ENCODE measurements at regions not wholly inside any gene's neighbourhood (a gene's known extent, or its start where the extent isn't known, plus 50 kb on each side); places are given as distances from the start of the nearest gene placed in this dataset.

GRCh38 chr2:189933041-189933440 is 129.5 kb downstream of the MSTN start:
- Histone ChIP-seq H3K27ac (ENCODE audit: low read depth, low read length) (peak overlapping the region; percentile 74), H3K4me2 (ENCODE audit: insufficient read depth, low read length) (no peak overlapping the region), H3K27me3 (ENCODE audit: insufficient read depth, low read length) (no peaks in the 10 kb centered on the region), H3K4me1 (ENCODE audit: insufficient read depth, low read length) (peaks cover 16% of the 10 kb centered on the region), H4K20me1 (ENCODE audit: insufficient read depth, low read length) (no peaks in the 10 kb centered on the region), H3K79me2 (ENCODE audit: insufficient read depth, low read length) (no peaks in the 10 kb centered on the region), H3K4me3 (ENCODE audit: insufficient read depth, low read length) (no peak overlapping the region), H3K9me3 (ENCODE audit: low read depth, low read length) (no peaks in the 10 kb centered on the region), H2AFZ (ENCODE audit: low read length) (no peak overlapping the region), H3K36me3 (ENCODE audit: insufficient read depth, low read length) (no peaks in the 10 kb centered on the region)
- peak; percentile 41 for DNase-seq (ENCODE audit: insufficient read length, low spot score, missing footprints)
- TF ChIP-seq, protein P1, sequence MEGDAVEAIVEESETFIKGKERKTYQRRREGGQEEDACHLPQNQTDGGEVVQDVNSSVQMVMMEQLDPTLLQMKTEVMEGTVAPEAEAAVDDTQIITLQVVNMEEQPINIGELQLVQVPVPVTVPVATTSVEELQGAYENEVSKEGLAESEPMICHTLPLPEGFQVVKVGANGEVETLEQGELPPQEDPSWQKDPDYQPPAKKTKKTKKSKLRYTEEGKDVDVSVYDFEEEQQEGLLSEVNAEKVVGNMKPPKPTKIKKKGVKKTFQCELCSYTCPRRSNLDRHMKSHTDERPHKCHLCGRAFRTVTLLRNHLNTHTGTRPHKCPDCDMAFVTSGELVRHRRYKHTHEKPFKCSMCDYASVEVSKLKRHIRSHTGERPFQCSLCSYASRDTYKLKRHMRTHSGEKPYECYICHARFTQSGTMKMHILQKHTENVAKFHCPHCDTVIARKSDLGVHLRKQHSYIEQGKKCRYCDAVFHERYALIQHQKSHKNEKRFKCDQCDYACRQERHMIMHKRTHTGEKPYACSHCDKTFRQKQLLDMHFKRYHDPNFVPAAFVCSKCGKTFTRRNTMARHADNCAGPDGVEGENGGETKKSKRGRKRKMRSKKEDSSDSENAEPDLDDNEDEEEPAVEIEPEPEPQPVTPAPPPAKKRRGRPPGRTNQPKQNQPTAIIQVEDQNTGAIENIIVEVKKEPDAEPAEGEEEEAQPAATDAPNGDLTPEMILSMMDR (IDR thresholded peaks at IDR 0.05; ENCODE audit: extremely low read depth, low read depth, low read length), result no peak

DNA sequence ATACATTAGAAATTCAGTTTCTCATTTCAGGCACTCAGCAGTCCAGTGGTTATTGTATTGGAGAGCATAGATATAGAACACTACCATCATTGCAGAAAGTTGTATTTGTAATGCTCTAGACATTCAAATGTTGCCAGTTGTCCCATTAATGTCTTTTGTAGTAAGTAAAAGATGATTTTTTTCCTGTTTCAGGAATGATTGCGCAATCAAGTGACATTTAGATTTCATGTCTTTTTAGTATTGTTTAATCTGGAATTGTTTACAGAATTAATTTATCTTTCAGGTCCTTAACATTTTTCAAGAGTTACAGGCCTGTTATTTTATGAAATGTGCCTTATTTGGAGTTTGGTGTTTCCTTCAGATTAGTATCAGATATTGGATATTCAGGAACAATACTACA is 134.7 kb downstream of the MSTN start:
- no peaks in the 10 kb centered on the region for H3K36me3 ChIP-seq (ENCODE audit: insufficient read depth, low read length)
- no peaks in the 10 kb centered on the region for H3K79me2 ChIP-seq (ENCODE audit: insufficient read depth, low read length)
- H3K9me3 ChIP-seq (ENCODE audit: low read depth, low read length), result no peaks in the 10 kb centered on the region
- no peak overlapping the region for H3K4me3 ChIP-seq (ENCODE audit: insufficient read depth, low read length)
- no peaks in the 10 kb centered on the region for H3K4me1 ChIP-seq (ENCODE audit: insufficient read depth, low read length)
- H4K20me1 ChIP-seq (ENCODE audit: insufficient read depth, low read length), result no peaks in the 10 kb centered on the region
- TF ChIP-seq, protein P1 (IDR thresholded peaks at IDR 0.05; ENCODE audit: extremely low read depth, low read depth, low read length), result no peak
- H3K27ac ChIP-seq (ENCODE audit: low read depth, low read length), result no peak overlapping the region
- DNase-seq (ENCODE audit: insufficient read length, low spot score, missing footprints), result no peak
- no peak overlapping the region for H3K4me2 ChIP-seq (ENCODE audit: insufficient read depth, low read length)
- no peaks in the 10 kb centered on the region for H3K27me3 ChIP-seq (ENCODE audit: insufficient read depth, low read length)
- no peak overlapping the region for H2AFZ ChIP-seq (ENCODE audit: low read length)
